ENCODE measurements at regions not wholly inside any gene's neighbourhood (a gene's known extent, or its start where the extent isn't known, plus 50 kb on each side); places are given as distances from the start of the nearest gene placed in this dataset.

- H3K4me1 ChIP-seq (ENCODE audit: control insufficient read depth in 1 of 2, insufficient read depth in 1 of 2, low read depth in 1 of 2, low read length in 1 of 2), result no peaks in the 10 kb centered on the region
- no peak for TF ChIP-seq CTCF (IDR thresholded peaks at IDR 0.05)
- H3K36me3 ChIP-seq, result no peaks in the 10 kb centered on the region
- no peaks in the 10 kb centered on the region for H3K9me3 ChIP-seq
- no peak overlapping the region for H3K27ac ChIP-seq
- H3K27me3 ChIP-seq, result no peaks in the 10 kb centered on the region
- H3K4me3 ChIP-seq (ENCODE audit: low read depth in 1 of 2, low read length in 1 of 2), result no peak overlapping the region
These were observed 56.7 kb upstream of the BICD1 start for GRCh38 chr12:32049956-32050355.

GRCh38 chr12:32051511-32052211 is 55.0 kb upstream of the BICD1 start:
- no peak for TF ChIP-seq CTCF (IDR thresholded peaks at IDR 0.05)
- H3K4me1 ChIP-seq (ENCODE audit: control insufficient read depth in 1 of 2, insufficient read depth in 1 of 2, low read depth in 1 of 2, low read length in 1 of 2), result no peaks in the 10 kb centered on the region
- no peaks in the 10 kb centered on the region for H3K27me3 ChIP-seq
- no peak overlapping the region for H3K27ac ChIP-seq
- no peaks in the 10 kb centered on the region for H3K9me3 ChIP-seq
- no peaks in the 10 kb centered on the region for H3K36me3 ChIP-seq
- H3K4me3 ChIP-seq (ENCODE audit: low read depth in 1 of 2, low read length in 1 of 2), result no peak overlapping the region

- no peak for TF ChIP-seq CTCF (IDR thresholded peaks at IDR 0.05)
- Histone ChIP-seq H3K36me3 (no peaks in the 10 kb centered on the region), H3K4me3 (ENCODE audit: low read depth in 1 of 2, low read length in 1 of 2) (no peak overlapping the region), H3K27me3 (no peaks in the 10 kb centered on the region), H3K4me1 (ENCODE audit: control insufficient read depth in 1 of 2, insufficient read depth in 1 of 2, low read depth in 1 of 2, low read length in 1 of 2) (no peaks in the 10 kb centered on the region), H3K27ac (no peak overlapping the region), H3K9me3 (no peaks in the 10 kb centered on the region)
These were observed 54.4 kb upstream of the BICD1 start for GRCh38 chr12:32052212-32052713.

- Histone ChIP-seq H3K36me3 (no peaks in the 10 kb centered on the region), H3K4me1 (ENCODE audit: control insufficient read depth in 1 of 2, insufficient read depth in 1 of 2, low read depth in 1 of 2, low read length in 1 of 2) (no peaks in the 10 kb centered on the region), H3K9me3 (no peaks in the 10 kb centered on the region), H3K27me3 (no peaks in the 10 kb centered on the region), H3K4me3 (ENCODE audit: low read depth in 1 of 2, low read length in 1 of 2) (no peak overlapping the region), H3K27ac (no peak overlapping the region)
- TF ChIP-seq CTCF (IDR thresholded peaks at IDR 0.05), result no peak
These were observed 52.6 kb upstream of the BICD1 start for GRCh38 chr12:32053881-32054624.

Measured in neutrophil (primary cell).